COLO668 (cell line): ENCODE measurements at regions not wholly inside any gene's neighbourhood (a gene's known extent, or its start where the extent isn't known, plus 50 kb on each side); places are given as distances from the start of the nearest gene placed in this dataset.
A peak's percentile ranks its signal among the peaks of the same experiment; 100 is the strongest.
"Not testable (repeated sequence)": the region's sequence is repeated elsewhere in the genome, so short reads cannot be mapped to it uniquely, and the experiment has no call there.

Source experiments
- DNase-seq: peaks from one replicate; lab custom pipeline; 2025; ENCODE audit not compliant: unreplicated experiment; lab: John Stamatoyannopoulos, UW

DNA sequence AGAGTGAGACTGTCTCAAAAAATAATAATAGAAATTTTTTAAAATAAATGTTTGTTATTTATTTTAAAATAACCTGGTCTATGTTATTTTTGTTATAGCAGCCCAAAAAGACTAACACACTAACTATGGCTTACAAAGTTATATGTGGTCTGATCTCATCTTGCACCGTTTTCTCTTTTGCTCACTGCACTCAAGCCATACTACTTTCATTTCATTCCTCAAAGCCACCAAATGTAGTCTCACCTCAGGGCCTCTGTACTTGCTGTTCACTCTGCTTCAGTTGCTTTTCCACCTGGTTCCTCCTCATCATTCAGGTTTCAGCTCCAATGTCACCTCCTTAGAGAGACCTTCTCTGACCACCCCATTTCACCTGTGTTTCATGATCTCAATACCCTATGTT lies 55.2 kb upstream of the MDM1 start:
- DNase-seq: no peak

DNA sequence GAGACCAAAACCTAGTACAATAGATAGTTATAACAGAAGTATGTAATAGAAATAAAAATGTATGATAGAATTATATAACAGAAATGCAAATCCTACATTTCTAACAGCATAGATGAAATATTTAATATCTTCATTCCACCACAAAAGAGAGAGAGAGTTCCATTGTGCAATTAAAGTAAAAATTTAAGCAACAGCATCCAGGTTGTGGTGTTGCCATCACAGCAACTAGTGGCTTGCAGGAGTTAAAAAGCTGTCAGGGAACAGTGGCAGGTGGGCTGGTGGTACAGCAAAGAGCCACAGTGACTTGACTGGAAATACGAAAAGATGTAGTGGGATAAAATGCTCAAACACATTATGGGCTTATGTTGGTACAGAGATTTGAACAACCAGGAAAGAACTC lies 57.1 kb upstream of the MDM1 start:
- DNase-seq: no peak

DNA sequence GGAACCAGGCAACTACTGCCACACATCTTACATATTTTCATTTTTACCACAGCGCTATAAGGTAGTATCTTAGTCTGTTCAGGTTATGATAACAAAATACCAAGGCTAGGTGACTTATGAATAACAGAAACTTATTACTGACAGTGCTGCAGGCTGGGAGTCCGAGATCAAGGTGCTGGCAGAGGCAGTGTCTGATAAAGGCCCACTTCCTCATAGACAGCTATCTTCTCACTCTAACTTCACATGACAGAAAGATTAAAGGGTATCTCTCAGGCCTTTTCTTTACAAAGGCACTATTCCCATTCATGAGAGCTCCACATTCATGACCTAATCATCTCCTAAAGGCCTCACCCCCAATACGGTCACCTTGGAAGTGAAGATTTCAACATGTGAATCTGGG lies 59.8 kb upstream of the MDM1 start:
- DNase-seq: no peak

DNA sequence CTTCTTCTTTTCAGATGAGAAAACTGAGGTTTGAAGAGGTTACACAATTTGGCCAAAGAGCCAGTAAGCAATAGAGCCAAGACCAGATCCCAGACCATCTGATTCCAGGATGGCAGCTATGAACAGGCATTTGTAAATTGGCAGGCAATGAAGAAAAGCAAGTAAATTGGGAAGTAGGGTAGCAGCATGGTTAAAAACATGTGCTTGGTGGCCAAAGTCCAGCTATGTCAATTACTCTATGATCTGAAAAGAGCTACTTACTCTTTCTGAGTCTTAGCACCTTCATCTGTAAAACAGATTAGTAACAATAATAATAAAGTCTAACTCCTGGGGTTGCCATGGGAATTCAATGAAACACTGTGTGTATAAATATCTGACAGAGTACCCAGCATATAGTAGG lies 60.2 kb upstream of the MDM1 start:
- no peak for DNase-seq

DNA sequence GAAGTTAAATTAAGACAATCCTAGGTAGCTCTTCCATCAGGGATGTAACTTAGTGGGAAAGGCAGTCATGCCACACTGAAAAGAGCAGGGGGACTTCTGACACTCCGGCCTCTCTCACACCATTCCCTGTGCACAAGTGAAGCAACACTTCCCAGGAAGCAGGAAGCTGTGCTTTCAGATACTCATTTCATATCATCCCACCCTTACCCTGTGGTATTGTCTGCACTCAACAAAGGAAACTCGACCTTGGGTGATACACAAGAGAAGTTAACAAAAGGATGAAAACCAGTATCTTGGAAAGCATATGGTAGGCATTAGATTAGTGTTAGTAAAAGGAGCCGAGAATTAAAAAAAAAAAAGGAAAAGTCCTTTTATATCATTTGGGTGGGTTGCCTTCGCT lies 61.3 kb upstream of the MDM1 start:
- no peak for DNase-seq

DNA sequence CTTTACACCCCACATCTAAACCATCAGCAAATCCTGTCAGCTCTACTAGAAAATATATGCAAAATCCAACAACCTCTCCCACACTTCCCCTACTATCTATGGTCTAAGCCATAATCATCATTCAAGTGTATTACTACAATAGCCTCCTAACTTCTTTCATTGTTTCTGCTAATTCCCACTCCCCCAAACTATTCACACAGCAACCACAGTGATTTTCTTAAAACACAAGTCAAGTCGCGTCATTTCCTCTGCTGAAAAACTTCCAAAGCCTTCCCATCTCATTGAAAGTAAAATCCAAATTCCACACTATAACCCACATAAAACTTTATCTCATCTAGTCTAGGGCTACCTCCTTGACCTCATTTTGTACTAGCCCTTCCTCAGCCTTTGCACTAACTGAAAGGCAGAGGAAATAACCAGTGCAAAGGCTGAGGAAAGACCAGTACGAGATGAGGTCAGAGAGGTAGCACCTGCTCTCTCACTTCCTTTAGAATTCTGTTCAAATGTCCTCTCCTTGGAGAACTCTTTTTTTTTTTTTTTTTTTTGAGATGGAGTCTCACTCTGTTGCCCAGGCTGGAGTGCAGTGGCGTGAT lies 65.5 kb upstream of the MDM1 start:
- DNase-seq: no peak

DNA sequence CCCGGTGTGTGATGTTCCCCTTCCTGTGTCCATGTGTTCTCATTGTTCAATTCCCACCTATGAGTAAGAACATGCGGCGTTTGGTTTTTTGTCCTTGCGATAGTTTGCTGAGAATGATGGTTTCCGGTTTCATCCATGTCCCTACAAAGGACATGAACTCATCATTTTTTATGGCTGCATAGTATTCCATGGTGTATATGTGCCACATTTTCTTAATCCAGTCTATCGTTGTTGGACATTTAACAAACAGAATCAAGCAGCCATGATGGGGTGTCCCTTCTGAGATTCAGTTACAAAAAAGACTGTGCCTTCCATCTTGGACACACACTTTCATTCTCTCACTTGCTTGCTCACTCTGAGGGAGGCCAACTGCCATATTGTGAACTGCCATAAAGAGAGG lies 66.5 kb upstream of the MDM1 start:
- not testable (repeated sequence) for DNase-seq

DNA sequence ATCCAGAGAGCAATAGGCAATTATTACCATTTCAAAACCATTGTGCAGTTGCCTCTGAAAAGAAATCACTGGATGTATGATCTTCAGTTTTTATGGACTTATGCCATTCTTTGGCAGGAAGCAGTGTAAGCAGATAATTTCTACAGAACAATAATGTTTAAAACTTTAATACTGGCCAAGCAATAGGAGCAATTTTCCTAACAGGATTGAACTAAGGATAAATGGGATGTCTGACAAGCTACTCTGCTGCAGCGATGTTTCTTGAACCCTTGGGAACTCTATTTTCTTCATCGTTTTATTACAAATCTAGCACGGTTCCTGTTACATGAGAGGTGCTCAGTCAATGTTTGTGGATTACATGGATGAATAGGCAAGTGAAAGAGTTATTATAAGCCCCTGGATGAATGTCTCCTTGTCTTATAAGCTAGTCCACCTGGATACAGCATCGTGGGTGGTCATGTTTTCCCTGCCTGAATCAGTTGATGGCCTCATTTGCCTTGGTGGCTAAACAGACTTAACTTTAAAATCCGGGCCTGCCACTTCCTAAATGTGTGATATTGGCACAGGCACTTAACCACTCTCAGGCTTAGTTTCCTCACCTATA lies 68.2 kb upstream of the MDM1 start:
- DNase-seq: peak; percentile 49

DNA sequence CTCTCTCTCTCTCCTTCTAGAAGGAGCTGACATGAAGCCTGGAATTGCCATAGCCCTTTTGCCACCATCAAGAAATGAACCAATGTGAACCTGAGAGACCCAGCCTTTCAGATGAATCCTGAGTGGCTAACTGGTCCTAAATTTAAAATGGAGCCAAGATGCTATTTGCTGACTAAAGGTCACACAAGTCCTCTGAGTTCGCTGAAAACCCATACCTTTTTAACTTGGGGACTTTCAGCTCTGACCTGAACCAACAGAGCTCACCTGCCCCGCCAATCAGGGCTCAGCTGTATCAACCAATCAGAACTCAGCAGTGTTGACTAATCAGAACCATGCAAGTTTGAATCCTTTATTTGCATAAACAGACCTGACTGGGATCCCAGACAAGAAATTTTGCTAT lies 70.3 kb upstream of the MDM1 start:
- DNase-seq: no peak

DNA sequence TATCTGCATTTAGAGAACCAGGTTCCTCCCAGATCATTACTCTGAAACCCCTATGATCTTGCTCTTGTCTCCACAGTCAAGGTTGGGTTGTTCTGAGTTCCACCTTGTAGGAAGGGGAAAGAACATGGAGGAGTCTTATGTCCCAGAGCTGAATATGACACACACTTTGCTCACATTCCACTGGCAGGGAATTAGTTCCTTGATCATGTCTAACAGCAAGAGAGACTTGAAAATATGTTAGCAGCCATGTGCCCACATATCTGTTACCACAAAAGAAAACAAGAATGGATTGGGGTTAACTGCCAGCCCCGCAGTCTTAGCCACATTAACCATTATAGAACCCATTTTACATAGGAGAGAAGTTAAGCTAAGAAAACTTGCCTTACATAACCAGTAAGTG lies 71.1 kb upstream of the MDM1 start:
- no peak for DNase-seq

DNA sequence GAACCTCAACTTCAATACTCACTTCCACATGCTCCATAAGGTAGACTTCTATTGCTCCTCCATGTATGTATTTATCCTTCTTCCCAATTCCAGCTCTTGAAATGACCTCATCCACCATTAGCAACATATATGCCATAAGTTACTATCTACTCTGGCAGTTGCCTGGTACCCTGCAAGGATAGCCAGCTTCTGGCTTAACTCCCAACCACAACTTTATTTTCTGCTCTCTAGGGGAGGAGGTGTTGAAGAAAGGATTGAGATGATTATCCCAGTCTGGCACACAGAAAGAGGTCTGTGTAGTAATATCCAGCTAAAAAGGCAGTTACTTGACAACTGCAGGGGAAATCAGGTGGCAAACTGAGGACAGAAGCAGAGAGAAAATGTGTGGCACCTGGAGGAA lies 71.5 kb upstream of the MDM1 start:
- no peak for DNase-seq

DNA sequence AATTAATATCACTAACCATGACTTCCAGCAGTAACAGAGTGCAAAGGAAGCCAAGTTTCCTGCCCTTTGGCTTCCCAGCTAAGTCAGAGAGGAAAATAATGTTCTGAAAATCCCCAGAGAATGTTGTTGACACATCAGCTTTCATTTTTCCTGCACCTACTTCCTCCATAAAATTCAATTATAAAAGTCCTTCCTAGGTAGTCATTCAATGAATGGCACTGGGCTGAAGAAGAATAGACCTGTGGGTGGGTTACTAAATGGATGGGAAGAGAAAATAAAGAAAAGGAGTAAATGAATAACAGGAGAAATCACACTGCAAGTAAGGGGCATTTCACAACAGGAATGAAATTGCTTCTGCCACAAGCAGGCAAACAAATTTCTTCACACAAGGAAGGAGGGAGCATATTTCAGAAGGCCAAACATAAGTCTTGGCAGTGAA lies 73.2 kb upstream of the MDM1 start:
- DNase-seq: no peak

DNA sequence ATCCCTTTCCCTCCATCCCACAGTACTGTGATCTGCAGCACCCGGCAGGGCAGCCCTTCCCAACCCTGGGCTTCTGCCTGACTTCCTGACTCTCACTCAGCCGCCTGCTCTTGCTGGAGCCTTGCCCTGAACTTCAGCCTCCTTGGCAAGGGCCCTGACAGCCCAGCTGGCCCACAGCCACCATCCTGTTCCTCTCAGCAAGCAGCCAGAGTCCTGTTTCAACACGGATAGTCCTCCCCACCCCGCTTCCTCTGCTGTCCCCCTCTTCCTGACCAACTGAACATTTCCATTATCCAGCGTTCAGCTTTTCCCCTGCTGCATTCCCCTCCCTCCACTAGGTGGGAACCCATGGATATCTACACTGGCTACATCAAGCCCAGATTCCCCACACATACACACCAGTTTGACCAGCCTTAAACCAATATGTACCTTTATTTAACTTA lies 74.0 kb upstream of the MDM1 start:
- DNase-seq: no peak

DNA sequence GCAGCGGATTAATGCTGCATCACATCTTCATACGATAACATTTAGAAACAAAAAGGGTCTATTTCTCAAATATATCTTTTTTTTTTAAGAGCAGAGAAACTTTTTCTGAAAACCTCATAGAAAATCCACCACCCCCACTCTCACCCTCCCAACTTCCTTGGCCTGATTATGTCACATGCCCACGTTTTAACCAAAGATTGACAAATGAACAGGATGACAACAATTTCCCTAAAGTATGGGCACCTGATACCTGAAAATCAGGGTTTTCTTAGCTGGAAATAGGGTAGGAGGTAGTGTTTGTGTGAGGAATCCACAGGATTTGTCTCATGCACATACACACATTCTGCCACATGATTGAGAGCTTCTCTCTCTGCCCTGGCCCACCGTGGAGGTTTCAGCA lies 74.7 kb upstream of the MDM1 start:
- no peak for DNase-seq

DNA sequence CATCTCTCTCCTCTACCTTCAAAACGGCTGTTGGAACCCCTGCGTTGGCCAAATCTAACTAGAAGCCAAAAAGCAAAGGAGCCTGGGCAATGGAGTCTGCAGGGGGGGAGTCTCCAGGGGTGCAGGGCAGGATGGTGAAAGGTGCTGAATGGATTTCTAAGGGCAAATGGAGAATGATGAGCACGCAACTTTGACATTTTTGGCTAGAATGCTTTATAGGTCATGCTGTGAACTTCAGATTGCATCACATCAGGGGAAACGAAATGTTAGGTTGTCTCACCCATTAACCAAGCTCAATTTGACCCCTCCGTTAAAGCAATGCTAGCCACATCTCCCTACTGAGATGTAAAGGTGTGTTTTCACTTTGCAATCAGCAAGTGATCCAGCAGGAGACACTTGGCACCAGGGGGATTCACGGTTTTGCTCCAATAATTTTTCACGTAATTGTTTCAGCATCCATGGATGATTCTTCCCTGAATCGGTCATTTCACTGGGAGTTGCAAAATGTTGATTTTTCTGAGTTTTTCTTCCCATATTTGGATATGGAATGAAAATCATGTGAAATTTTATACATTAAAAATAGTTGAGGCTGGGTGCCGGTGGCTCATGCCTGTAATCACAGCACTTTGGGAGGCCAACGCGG lies 78.0 kb upstream of the MDM1 start:
- DNase-seq: no peak

DNA sequence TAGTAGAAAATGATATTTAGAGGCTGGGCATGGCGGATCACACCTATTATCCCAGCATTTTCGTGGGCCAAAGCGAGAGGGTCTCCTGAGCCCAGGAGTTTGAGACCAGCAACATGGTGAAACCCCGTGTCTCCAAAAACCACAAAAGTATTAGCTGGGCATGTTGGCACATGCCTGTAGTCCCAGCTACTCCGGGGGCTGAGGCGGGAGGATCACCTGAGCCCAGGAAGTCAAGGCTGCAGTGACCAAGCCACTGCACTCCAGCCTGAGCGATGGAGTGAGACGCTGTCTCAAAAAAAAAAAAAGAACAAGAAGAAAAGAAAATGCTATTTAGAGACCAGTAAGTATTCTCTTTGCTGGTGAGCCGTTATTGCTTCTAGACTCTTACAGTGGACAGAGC lies 79.2 kb upstream of the MDM1 start:
- no peak for DNase-seq

DNA sequence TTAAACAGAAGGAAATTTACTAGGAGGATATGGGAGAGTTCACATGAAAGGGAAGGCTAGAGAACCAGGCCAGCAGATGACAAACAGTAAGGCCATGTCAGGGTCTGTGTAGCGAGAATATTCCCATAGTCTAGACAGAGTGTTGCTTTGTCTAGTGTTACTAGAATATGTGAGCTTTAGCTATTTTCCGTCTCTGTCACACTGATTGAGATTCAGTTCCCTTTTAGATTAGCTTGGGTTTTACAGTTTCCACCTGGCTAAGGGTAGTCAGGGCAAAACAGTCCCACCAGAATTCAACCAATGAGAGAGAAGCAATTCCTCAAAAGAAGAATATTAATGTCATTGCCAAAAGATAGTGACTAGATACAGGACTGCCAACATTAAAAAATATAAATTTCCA lies 82.8 kb upstream of the MDM1 start:
- no peak for DNase-seq

DNA sequence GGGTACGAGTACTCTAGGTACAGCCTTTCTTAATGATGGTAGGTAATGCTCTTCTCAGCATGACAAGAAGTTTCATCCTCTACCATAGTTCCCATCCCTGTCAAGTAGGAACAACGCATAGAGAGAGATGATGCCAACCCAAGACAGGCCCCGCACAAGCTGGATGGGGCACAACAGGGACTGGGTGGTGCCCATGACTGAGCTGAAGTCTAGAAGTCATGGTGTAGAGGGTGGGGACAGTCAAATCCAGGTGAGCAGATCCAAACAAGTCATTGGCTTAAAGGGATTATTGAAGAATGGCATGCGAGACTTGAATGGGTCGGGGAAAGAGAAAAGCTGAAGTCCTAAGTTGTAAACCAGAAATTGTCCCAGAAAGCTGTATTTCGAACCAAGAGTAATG lies 84.2 kb upstream of the MDM1 start:
- no peak for DNase-seq

DNA sequence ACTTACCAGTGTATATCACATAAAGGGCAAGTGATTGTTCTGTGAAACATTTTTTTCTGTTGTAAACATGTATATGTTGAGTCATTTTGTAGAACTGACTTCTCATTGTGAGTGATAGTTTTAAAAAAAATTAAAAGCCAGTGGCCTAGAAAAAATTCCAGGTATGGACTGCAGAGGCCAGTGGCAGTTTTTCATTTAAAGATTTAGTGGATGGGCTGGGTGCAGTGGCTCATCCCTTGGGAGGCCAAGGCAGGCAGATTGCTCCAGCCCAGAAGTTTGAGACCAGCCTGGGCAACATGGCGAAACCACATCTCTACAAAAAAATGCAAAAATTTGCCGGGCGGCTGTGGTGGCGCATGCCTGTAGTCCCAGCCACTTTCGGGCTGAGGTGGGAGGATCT lies 84.7 kb upstream of the MDM1 start:
- DNase-seq: no peak

DNA sequence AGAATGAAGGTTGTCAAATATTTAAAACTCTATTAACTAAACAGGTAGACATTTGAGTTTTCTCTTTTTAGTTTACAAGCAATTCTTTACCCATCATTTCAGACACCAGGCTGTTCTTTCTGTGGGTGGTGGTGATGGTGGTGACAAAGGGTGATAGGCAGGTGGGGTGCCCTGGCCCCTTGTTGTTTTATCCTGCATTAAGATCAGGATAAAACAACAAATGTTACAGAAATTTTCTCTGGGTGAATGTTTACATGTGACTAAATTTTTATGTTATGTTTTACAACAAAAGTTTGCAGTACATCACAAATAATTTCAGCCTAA lies 85.9 kb upstream of the MDM1 start:
- no peak for DNase-seq

DNA sequence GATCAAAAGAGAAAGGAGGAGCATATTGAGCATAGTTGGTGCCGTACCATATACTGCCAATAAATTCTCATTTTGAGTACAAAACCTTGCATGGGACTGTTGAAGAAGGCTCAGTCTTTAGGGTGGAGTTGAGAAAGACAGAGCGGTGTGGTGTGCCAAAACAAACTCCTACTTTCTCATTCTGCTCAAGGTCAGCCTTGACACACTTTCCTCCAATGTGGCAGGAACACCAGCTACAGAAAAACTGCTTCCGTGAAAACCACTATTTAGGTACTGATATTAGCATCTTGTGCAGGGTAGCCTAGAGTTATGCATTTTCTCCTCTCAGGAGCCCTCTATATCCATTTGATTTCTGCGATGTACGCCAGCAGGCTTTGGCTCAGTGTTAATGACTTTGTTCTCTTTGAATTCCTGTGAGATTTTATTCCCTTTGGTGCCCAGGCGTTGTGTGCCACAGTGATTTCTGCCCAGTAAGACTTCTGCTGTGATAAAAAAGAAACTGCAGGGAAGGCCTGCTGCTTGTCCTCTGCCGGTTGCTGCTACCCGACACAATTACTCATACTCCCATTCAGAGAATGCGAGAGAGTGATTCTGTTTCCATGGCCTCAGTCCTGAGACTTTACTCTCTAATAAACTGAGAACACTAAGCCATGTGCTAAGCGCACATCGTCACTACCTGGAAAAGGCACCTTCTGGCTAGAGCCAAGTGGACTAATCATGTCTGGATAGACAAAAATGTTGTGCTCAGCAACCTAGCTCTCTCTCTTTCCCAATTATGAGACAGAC lies 88.3 kb upstream of the MDM1 start:
- no peak for DNase-seq

DNA sequence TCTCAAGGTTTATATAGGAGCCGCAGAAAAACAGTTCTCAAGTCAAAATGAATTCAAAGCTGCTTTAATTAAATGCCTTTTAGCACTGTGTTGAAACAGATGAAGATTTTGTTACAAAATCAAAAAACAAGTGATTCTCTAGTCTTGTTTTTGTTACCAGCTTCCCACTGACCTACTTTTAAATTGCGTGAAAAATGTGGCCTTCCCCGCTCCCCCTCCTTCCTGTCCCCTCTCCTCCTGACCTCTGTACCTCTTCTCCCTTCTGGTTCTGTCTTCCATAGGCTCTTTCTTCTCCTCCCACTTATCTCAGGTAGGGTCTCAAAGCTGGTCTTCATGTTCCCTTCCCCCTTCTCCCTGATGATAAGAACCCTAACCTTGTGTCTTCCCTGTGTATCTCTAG lies 90.0 kb upstream of the MDM1 start:
- DNase-seq: no peak
